ENCODE measurements at regions not wholly inside any gene's neighbourhood (a gene's known extent, or its start where the extent isn't known, plus 50 kb on each side); places are given as distances from the start of the nearest gene placed in this dataset.

GRCh38 chr6:92762443-92763273, 656.7 kb downstream of the EPHA7 start:
- TF ChIP-seq, protein P1, sequence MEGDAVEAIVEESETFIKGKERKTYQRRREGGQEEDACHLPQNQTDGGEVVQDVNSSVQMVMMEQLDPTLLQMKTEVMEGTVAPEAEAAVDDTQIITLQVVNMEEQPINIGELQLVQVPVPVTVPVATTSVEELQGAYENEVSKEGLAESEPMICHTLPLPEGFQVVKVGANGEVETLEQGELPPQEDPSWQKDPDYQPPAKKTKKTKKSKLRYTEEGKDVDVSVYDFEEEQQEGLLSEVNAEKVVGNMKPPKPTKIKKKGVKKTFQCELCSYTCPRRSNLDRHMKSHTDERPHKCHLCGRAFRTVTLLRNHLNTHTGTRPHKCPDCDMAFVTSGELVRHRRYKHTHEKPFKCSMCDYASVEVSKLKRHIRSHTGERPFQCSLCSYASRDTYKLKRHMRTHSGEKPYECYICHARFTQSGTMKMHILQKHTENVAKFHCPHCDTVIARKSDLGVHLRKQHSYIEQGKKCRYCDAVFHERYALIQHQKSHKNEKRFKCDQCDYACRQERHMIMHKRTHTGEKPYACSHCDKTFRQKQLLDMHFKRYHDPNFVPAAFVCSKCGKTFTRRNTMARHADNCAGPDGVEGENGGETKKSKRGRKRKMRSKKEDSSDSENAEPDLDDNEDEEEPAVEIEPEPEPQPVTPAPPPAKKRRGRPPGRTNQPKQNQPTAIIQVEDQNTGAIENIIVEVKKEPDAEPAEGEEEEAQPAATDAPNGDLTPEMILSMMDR (IDR thresholded peaks at IDR 0.05) = no peak
- no peak for TF ChIP-seq POLR2A (IDR thresholded peaks at IDR 0.05)
- no peak for TF ChIP-seq EP300 (IDR thresholded peaks at IDR 0.05)
- no peak for TF ChIP-seq POLR2AphosphoS5 (IDR thresholded peaks at IDR 0.05)

Measured in upper lobe of left lung (tissue), 4 donors.